ENCODE measurements at regions not wholly inside any gene's neighbourhood (a gene's known extent, or its start where the extent isn't known, plus 50 kb on each side); places are given as distances from the start of the nearest gene placed in this dataset.

- no peak for DNase-seq
- TF ChIP-seq SIN3A (IDR thresholded peaks at IDR 0.05; ENCODE audit: borderline replicate concordance, low read depth, low read length) (no peak), TEAD4 (IDR thresholded peaks at IDR 0.05; ENCODE audit: borderline replicate concordance, insufficient read depth) (no peak), USF2 (IDR thresholded peaks at IDR 0.05; ENCODE audit: borderline replicate concordance, low read depth, low read length) (no peak), RAD21 (IDR thresholded peaks at IDR 0.05; ENCODE audit: low read length) (no peak), GABPA (IDR thresholded peaks at IDR 0.05; ENCODE audit: low read depth) (no peak), MAX (IDR thresholded peaks at IDR 0.05; ENCODE audit: low read depth) (no peak), FOXM1 (IDR thresholded peaks at IDR 0.05; ENCODE audit: low read depth) (no peak)
- Histone ChIP-seq H3K79me2 (ENCODE audit: insufficient read depth) (no peaks in the 10 kb centered on the region), H4K20me1 (ENCODE audit: insufficient read depth) (no peaks in the 10 kb centered on the region), H3F3A (replicated peaks; ENCODE audit: insufficient read depth) (peaks cover 8% of the 10 kb centered on the region), H3K36me3 (replicated peaks in 1 of 2; ENCODE audit: control insufficient read depth in 1 of 2, insufficient read depth in 2 of 2, low read length in 1 of 2) (no peaks in the 10 kb centered on the region), H3K4me3 (ENCODE audit: low read depth in 2 of 2, low read length in 1 of 2) (no peak overlapping the region), H3K9ac (no peak overlapping the region), H2AFZ (ENCODE audit: low read depth) (peak overlapping the region; percentile 24; the same call in 1 of the 2 replicates), H3K9me3 (no peaks in the 10 kb centered on the region; the same call in 1 of the 2 replicates), H3K4me1 (ENCODE audit: control insufficient read depth in 1 of 2, insufficient read depth in 2 of 2, low read depth in 1 of 2, low read length in 1 of 2) (peaks cover 0 to 3% of the 10 kb centered on the region in 2 experiments; a peak in 2 of 4 replicates), H3K27ac (ENCODE audit: low read depth in 2 of 2, low read length in 1 of 2) (peak overlapping the region in 1 of 2 experiments; percentile 69; a peak in 2 of 4 replicates), H3K4me2 (no peak overlapping the region), H3K27me3 (ENCODE audit: insufficient read depth) (no peaks in the 10 kb centered on the region), H3K9me2 (no peaks in the 10 kb centered on the region)
- WGBS (ENCODE audit: low lambda C conversion rate): 74% methylated on average over 4 of the region's 4 CpGs
- ChIA-PET POLR2A (no interaction called here), CTCF (interaction anchor here (0.9 kb wide), 1 partner anchor 9 kb away, joined by 3 read pairs; no protein-coding TSS in a partner anchor)
These were observed 178.2 kb upstream of the ADAMTS9 start for GRCh38 chr3:64865839-64866570.

- no peak for DNase-seq
- Histone ChIP-seq H4K20me1 (ENCODE audit: insufficient read depth) (no peaks in the 10 kb centered on the region), H3K9me2 (no peaks in the 10 kb centered on the region), H3F3A (replicated peaks; ENCODE audit: insufficient read depth) (no peaks in the 10 kb centered on the region), H3K27ac (ENCODE audit: low read depth in 2 of 2, low read length in 1 of 2) (no peak overlapping the region), H3K4me2 (no peak overlapping the region), H3K79me2 (ENCODE audit: insufficient read depth) (no peaks in the 10 kb centered on the region), H3K9ac (no peak overlapping the region), H3K4me3 (ENCODE audit: low read depth in 2 of 2, low read length in 1 of 2) (no peak overlapping the region), H2AFZ (ENCODE audit: low read depth) (no peak overlapping the region), H3K9me3 (no peaks in the 10 kb centered on the region), H3K27me3 (ENCODE audit: insufficient read depth) (no peaks in the 10 kb centered on the region), H3K36me3 (replicated peaks in 1 of 2; ENCODE audit: control insufficient read depth in 1 of 2, insufficient read depth in 2 of 2, low read length in 1 of 2) (no peaks in the 10 kb centered on the region), H3K4me1 (ENCODE audit: control insufficient read depth in 1 of 2, insufficient read depth in 2 of 2, low read depth in 1 of 2, low read length in 1 of 2) (peaks cover 0 to 15% of the 10 kb centered on the region in 2 experiments; a peak in 2 of 4 replicates)
- ChIA-PET POLR2A (no interaction called here), CTCF (interaction anchor here (1.3 kb wide), 1 partner anchor 307 kb away, joined by 3 read pairs; no protein-coding TSS in a partner anchor)
- WGBS (ENCODE audit: low lambda C conversion rate): 84% methylated on average over 11 of the region's 11 CpGs
- no peak for TF ChIP-seq MEF2A (IDR thresholded peaks at IDR 0.05; ENCODE audit: borderline replicate concordance, low read depth)
- TF ChIP-seq RAD21 (IDR thresholded peaks at IDR 0.05; ENCODE audit: low read length): no peak
- no peak for TF ChIP-seq MXI1 (IDR thresholded peaks at IDR 0.05; ENCODE audit: low read depth, low read length)
- TF ChIP-seq EP300 (IDR thresholded peaks at IDR 0.05; ENCODE audit: borderline replicate concordance in 1 of 2, low read depth in 1 of 2, low read length in 1 of 2): no peak
- no peak for TF ChIP-seq RFX5 (IDR thresholded peaks at IDR 0.05; ENCODE audit: low read length)
- no peak for TF ChIP-seq RCOR1 (IDR thresholded peaks at IDR 0.05; ENCODE audit: low read length)
- TF ChIP-seq TEAD4 (IDR thresholded peaks at IDR 0.05; ENCODE audit: borderline replicate concordance, insufficient read depth): no peak
- no peak for TF ChIP-seq POLR2AphosphoS5 (IDR thresholded peaks at IDR 0.05; ENCODE audit: low read depth, low read length)
- no peak for TF ChIP-seq EZH2phosphoT487 (IDR thresholded peaks at IDR 0.05; ENCODE audit: borderline replicate concordance, low read depth)
- TF ChIP-seq YY1 (IDR thresholded peaks at IDR 0.05; ENCODE audit: low read depth): no peak
- no peak for TF ChIP-seq SMC3 (IDR thresholded peaks at IDR 0.05; ENCODE audit: low read depth, low read length)
- TF ChIP-seq IRF3 (IDR thresholded peaks at IDR 0.05; ENCODE audit: low read depth, low read length): no peak
- TF ChIP-seq NFIC (IDR thresholded peaks at IDR 0.05; ENCODE audit: borderline replicate concordance): no peak
- TF ChIP-seq USF1 (IDR thresholded peaks at IDR 0.05; ENCODE audit: borderline replicate concordance, low read depth): no peak
- no peak for TF ChIP-seq CHD2 (IDR thresholded peaks at IDR 0.05; ENCODE audit: low read length, partially characterized antibody)
- no peak for TF ChIP-seq GABPA (IDR thresholded peaks at IDR 0.05; ENCODE audit: low read depth)
These were observed 175.7 kb upstream of the ADAMTS9 start for GRCh38 chr3:64863226-64864212.
